Gastroesophageal sphincter (tissue), 3 donors: ENCODE measurements at regions not wholly inside any gene's neighbourhood (a gene's known extent, or its start where the extent isn't known, plus 50 kb on each side); places are given as distances from the start of the nearest gene placed in this dataset.

Experiments
- EP300 ChIP-seq: sonication (generic); formaldehyde crosslinking; IDR thresholded peaks from one replicate; pipeline ENCODE4 v1.6.1; 2017; ENCODE audit warnings: antibody characterized with exemption, mild to moderate bottlenecking
- POLR2A ChIP-seq, 2 donors: fragments of 450-650 bp; IDR thresholded peaks; one replicate each; pipeline ENCODE4 v1.6.1; 2017; ENCODE audit warnings: antibody characterized with exemption in 2 of 2, mild to moderate bottlenecking in 2 of 2, moderate library complexity in 1 of 2
- POLR2AphosphoS5 ChIP-seq: sonication (generic); formaldehyde crosslinking; IDR thresholded peaks from one replicate; pipeline ENCODE4 v1.6.1; 2017; ENCODE audit warnings: antibody characterized with exemption
- TF ChIP-seq, protein P1 (sequence below), 4 experiments: fragments of 200-600 bp in 2 of 4; fragments of 450-650 bp in 2 of 4; sonication (generic) in 1 of 4; IDR thresholded peaks; one replicate each; pipeline ENCODE4 v1.5.1; 2017 to 2019; ENCODE audit warnings: antibody characterized with exemption in 4 of 4, mild to moderate bottlenecking in 2 of 4, moderate library complexity in 2 of 4

DNA sequence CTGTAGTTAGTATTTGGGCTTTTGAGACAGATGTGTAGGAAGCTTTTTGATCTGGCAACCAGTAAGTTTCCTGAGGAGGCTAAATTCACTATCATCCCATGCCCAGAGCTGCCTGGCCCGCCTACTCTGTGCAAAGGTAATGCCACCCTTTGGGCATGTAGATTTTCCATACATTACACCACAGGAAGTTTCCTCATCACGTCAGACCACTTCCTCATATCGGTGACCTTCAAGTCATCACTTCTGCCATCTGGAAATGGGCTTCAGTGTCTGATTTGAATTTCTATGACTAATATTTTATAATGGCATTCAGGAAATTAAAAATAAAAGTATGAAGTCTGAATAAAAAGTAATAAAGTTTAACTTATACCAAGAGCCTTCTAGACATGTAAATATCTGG, 825.4 kb downstream of the DCDC2C start:
- TF ChIP-seq POLR2A (IDR thresholded peaks at IDR 0.05), result no peak
- TF ChIP-seq, protein P1, sequence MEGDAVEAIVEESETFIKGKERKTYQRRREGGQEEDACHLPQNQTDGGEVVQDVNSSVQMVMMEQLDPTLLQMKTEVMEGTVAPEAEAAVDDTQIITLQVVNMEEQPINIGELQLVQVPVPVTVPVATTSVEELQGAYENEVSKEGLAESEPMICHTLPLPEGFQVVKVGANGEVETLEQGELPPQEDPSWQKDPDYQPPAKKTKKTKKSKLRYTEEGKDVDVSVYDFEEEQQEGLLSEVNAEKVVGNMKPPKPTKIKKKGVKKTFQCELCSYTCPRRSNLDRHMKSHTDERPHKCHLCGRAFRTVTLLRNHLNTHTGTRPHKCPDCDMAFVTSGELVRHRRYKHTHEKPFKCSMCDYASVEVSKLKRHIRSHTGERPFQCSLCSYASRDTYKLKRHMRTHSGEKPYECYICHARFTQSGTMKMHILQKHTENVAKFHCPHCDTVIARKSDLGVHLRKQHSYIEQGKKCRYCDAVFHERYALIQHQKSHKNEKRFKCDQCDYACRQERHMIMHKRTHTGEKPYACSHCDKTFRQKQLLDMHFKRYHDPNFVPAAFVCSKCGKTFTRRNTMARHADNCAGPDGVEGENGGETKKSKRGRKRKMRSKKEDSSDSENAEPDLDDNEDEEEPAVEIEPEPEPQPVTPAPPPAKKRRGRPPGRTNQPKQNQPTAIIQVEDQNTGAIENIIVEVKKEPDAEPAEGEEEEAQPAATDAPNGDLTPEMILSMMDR (IDR thresholded peaks at IDR 0.05), result no peak
- TF ChIP-seq POLR2AphosphoS5, result no peak
- no peak for TF ChIP-seq EP300
